Kidney glomerular epithelial cell (primary cell): ENCODE measurements at regions not wholly inside any gene's neighbourhood (a gene's known extent, or its start where the extent isn't known, plus 50 kb on each side); places are given as distances from the start of the nearest gene placed in this dataset.

Source experiments
- DNase-seq: peaks from one replicate; lab custom pipeline; 2025; lab: John Stamatoyannopoulos, UW

GRCh38 chr11:27604416-27604815 lies 95.8 kb downstream of the BDNF start:
- no peak for DNase-seq

- no peak for DNase-seq
These were observed 96.8 kb downstream of the BDNF start for GRCh38 chr11:27603376-27603990.

- no peak for DNase-seq
These were observed 94.1 kb upstream of the LIN7C start for GRCh38 chr11:27600656-27601055.

GRCh38 chr11:27599217-27599616 lies 92.6 kb upstream of the LIN7C start:
- no peak for DNase-seq

GRCh38 chr11:27596802-27597201 lies 90.2 kb upstream of the LIN7C start:
- no peak for DNase-seq

GRCh38 chr11:27596388-27596787 lies 89.8 kb upstream of the LIN7C start:
- DNase-seq: no peak

- no peak for DNase-seq
These were observed 85.7 kb upstream of the LIN7C start for GRCh38 chr11:27592098-27592780.

GRCh38 chr11:27582621-27583020 lies 76.1 kb upstream of the LIN7C start:
- no peak for DNase-seq

- no peak for DNase-seq
These were observed 67.8 kb upstream of the LIN7C start for GRCh38 chr11:27574342-27574741.

GRCh38 chr11:27573024-27573423 lies 66.5 kb upstream of the LIN7C start:
- no peak for DNase-seq

GRCh38 chr11:27571154-27571810 lies 64.7 kb upstream of the LIN7C start:
- peak; percentile 16 for DNase-seq

- no peak for DNase-seq
These were observed 64.0 kb upstream of the LIN7C start for GRCh38 chr11:27570542-27570941.

GRCh38 chr11:27563641-27564040 lies 57.1 kb upstream of the LIN7C start:
- no peak for DNase-seq

- peak; percentile 10 for DNase-seq
These were observed 56.6 kb upstream of the LIN7C start for GRCh38 chr11:27563201-27563600.

- no peak for DNase-seq
These were observed 51.8 kb upstream of the LIN7C start for GRCh38 chr11:27558401-27558800.

- DNase-seq: no peak
These were observed 50.7 kb upstream of the LIN7C start for GRCh38 chr11:27557226-27557625.
